Stimulated activated CD8-positive, alpha-beta memory T cell treated with anti-CD3 and anti-CD28 coated beads, Interleukin-4, amount 100 ng/mL, for 4 hours (primary cell): ENCODE measurements at regions not wholly inside any gene's neighbourhood (a gene's known extent, or its start where the extent isn't known, plus 50 kb on each side); places are given as distances from the start of the nearest gene placed in this dataset.
"Not testable (repeated sequence)": the region's sequence is repeated elsewhere in the genome, so short reads cannot be mapped to it uniquely, and the experiment has no call there.

ENCODE experiments used
- DNase-seq, 2 donors: peaks; one replicate each; pipeline ENCODE4 v3.0.0-alpha.2; 2020; ENCODE audit warnings: low read depth in 2 of 2, low spot score in 1 of 2

GRCh38 chr1:60745484-60745883 is 336.9 kb upstream of the NFIA start:
- DNase-seq = no peak

GRCh38 chr1:60742339-60742738 is 340.0 kb upstream of the NFIA start:
- DNase-seq = no peak

GRCh38 chr1:60740154-60740553 is 342.2 kb upstream of the NFIA start:
- DNase-seq = no peak

GRCh38 chr1:60739729-60740128 is 342.6 kb upstream of the NFIA start:
- DNase-seq = no peak

GRCh38 chr1:60732977-60733401 is 349.4 kb upstream of the NFIA start:
- DNase-seq = no peak

GRCh38 chr1:60731321-60731720 is 351.0 kb upstream of the NFIA start:
- DNase-seq = no peak

- no peak for DNase-seq
Observed at GRCh38 chr1:60727552-60727951, 354.8 kb upstream of the NFIA start.

GRCh38 chr1:60716472-60716871 is 365.9 kb upstream of the NFIA start:
- no peak for DNase-seq

GRCh38 chr1:60715970-60716369 is 366.4 kb upstream of the NFIA start:
- DNase-seq = no peak

GRCh38 chr1:60709426-60709825 is 372.9 kb upstream of the NFIA start:
- no peak for DNase-seq

GRCh38 chr1:60705026-60705425 is 377.3 kb upstream of the NFIA start:
- DNase-seq = no peak

GRCh38 chr1:60703155-60703554 is 379.2 kb upstream of the NFIA start:
- DNase-seq = no peak

- no peak for DNase-seq
Observed at GRCh38 chr1:60699325-60699724, 383.0 kb upstream of the NFIA start.

GRCh38 chr1:60697204-60697994 is 385.0 kb upstream of the NFIA start:
- DNase-seq = no peak

GRCh38 chr1:60696512-60696911 is 385.8 kb upstream of the NFIA start:
- no peak for DNase-seq

- no peak for DNase-seq
Observed at GRCh38 chr1:60695716-60696171, 386.6 kb upstream of the NFIA start.

GRCh38 chr1:60694980-60695379 is 387.4 kb upstream of the NFIA start:
- DNase-seq = no peak

GRCh38 chr1:60692031-60692430 is 390.3 kb upstream of the NFIA start:
- no peak for DNase-seq

GRCh38 chr1:60688221-60688620 is 394.1 kb upstream of the NFIA start:
- not testable (repeated sequence) for DNase-seq

GRCh38 chr1:60681095-60681860 is 401.1 kb upstream of the NFIA start:
- no peak for DNase-seq

GRCh38 chr1:60679524-60680375 is 402.6 kb upstream of the NFIA start:
- DNase-seq = no peak
